PC-9 (cell line): ENCODE measurements at regions not wholly inside any gene's neighbourhood (a gene's known extent, or its start where the extent isn't known, plus 50 kb on each side); places are given as distances from the start of the nearest gene placed in this dataset.

Experiments used
- BruUV-seq: library from RNA; stranded (reverse); fragments of 400-500 nt; replicated peaks from 2 replicates; lab custom pipeline; 2021; lab: Mats Ljungman, UMichigan
- CTCF ChIA-PET: fragments of 300-600 bp; sonication (Branson Sonifier 250); formaldehyde crosslinking; loops from one replicate; lab custom pipeline; 2022; ENCODE audit warnings: antibody characterized with exemption; lab: Charles Lee
- POLR2A ChIA-PET: fragments of 300-600 bp; sonication (Branson Sonifier 250); formaldehyde crosslinking; loops from one replicate; lab custom pipeline; 2022; ENCODE audit warnings: antibody characterized with exemption; ENCODE audit not compliant: unreplicated experiment; lab: Charles Lee
- DNase-seq, 2 experiments: peaks; one replicate each; pipeline versions ENCODE4 v3.0.0 to v3.0.0-alpha.2; 2015 to 2022; ENCODE audit warnings: mixed read lengths in 1 of 2
- H2AFZ ChIP-seq: fragments of 200-600 bp; sonication (generic); 2 replicates; pipeline ENCODE4 v1.8.1; 2017; ENCODE audit warnings: antibody characterized with exemption
- H3F3A ChIP-seq: fragments of 200-600 bp; sonication (generic); 2 replicates; pipeline ENCODE4 v1.8.1; 2017; ENCODE audit warnings: antibody characterized with exemption, mild to moderate bottlenecking, low read depth; ENCODE audit not compliant: insufficient read depth
- H3K27ac ChIP-seq: fragments of 200-600 bp; sonication (generic); 2 replicates; pipeline ENCODE4 v1.6.1; 2016; ENCODE audit warnings: mixed run types
- H3K27me3 ChIP-seq: fragments of 200-600 bp; sonication (generic); 2 replicates; pipeline ENCODE4 v1.6.1; 2016; ENCODE audit warnings: low read depth, mixed run types; ENCODE audit not compliant: insufficient read depth
- H3K36me3 ChIP-seq: fragments of 200-600 bp; sonication (generic); 2 replicates; pipeline ENCODE4 v1.6.1; 2016; ENCODE audit warnings: low read depth, mixed run types
- H3K4me1 ChIP-seq: fragments of 200-600 bp; sonication (generic); replicated peaks from 2 replicates; pipeline ENCODE4 v1.6.1; 2016; ENCODE audit warnings: mixed run types; ENCODE audit not compliant: insufficient read depth
- H3K4me2 ChIP-seq: fragments of 200-600 bp; sonication (generic); 2 replicates; pipeline ENCODE4 v1.6.1; 2017; ENCODE audit warnings: mixed run types
- H3K4me3 ChIP-seq: fragments of 200-600 bp; sonication (generic); 2 replicates; pipeline ENCODE4 v1.6.1; 2016; ENCODE audit warnings: mixed run types
- H3K79me2 ChIP-seq: fragments of 200-600 bp; sonication (generic); 2 replicates; pipeline ENCODE4 v1.6.1; 2017; ENCODE audit warnings: low read depth, mixed run types
- H3K9me2 ChIP-seq: fragments of 200-600 bp; sonication (generic); 2 replicates; pipeline ENCODE4 v1.8.1; 2017; ENCODE audit warnings: mild to moderate bottlenecking; ENCODE audit not compliant: insufficient read depth
- H3K9me3 ChIP-seq: fragments of 200-600 bp; sonication (generic); 2 replicates; pipeline ENCODE4 v1.8.1; 2016; ENCODE audit warnings: low read depth; ENCODE audit not compliant: insufficient read depth
- H4K20me1 ChIP-seq: fragments of 200-600 bp; sonication (generic); 2 replicates; pipeline ENCODE4 v1.8.1; 2017; ENCODE audit not compliant: insufficient read depth
- EZH2 ChIP-seq: fragments of 200-600 bp; sonication (generic); IDR thresholded peaks from 2 replicates; pipeline ENCODE4 v1.8.0; 2017; ENCODE audit warnings: antibody characterized with exemption, low read depth
- intact Hi-C: fragments of 100-400 bp; cut with micrococcal nuclease; formaldehyde crosslinking; loops from one replicate; pipeline ENCODE4 v1.10.0; 2022; ENCODE audit not compliant: unreplicated experiment
- TF ChIP-seq, protein P1 (sequence below): fragments of 200-600 bp; sonication (generic); conservative IDR thresholded peaks from 2 replicates; pipeline ENCODE4 v1.6.1; 2017; ENCODE audit warnings: mixed run types, antibody characterized with exemption, mild to moderate bottlenecking, moderate library complexity

DNA sequence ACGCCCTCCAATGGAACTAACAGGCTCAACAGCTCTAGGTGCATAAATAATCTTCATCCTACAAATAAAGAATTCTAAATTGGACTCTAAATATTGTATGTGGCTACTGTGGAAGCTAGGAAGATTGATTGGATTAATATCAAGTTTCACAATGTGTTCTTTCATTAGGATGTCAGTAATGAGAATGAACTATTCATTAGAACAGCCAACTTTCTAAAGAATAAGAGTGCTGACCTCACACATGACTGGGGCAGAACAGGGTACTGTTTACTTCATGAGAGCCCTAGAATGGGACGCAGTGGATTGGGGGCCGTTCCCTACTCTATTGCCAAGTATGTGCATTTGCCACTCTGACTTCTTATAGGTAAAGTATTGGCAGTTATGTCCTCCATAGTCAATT lies 528.2 kb upstream of the RBFOX1 start:
- DNase-seq: no peak
- no peaks in the 10 kb centered on the region for H3K36me3 ChIP-seq
- no peak overlapping the region for H2AFZ ChIP-seq
- no peak overlapping the region for H3K4me3 ChIP-seq
- H3K9me3 ChIP-seq: no peaks in the 10 kb centered on the region
- peaks cover 9% of the 10 kb centered on the region; the same call in 1 of the 2 replicates for H3K27me3 ChIP-seq
- CTCF ChIA-PET: no interaction called here
- POLR2A ChIA-PET: no interaction called here
- no peak for TF ChIP-seq EZH2
- TF ChIP-seq, protein P1, sequence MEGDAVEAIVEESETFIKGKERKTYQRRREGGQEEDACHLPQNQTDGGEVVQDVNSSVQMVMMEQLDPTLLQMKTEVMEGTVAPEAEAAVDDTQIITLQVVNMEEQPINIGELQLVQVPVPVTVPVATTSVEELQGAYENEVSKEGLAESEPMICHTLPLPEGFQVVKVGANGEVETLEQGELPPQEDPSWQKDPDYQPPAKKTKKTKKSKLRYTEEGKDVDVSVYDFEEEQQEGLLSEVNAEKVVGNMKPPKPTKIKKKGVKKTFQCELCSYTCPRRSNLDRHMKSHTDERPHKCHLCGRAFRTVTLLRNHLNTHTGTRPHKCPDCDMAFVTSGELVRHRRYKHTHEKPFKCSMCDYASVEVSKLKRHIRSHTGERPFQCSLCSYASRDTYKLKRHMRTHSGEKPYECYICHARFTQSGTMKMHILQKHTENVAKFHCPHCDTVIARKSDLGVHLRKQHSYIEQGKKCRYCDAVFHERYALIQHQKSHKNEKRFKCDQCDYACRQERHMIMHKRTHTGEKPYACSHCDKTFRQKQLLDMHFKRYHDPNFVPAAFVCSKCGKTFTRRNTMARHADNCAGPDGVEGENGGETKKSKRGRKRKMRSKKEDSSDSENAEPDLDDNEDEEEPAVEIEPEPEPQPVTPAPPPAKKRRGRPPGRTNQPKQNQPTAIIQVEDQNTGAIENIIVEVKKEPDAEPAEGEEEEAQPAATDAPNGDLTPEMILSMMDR: no peak
- no peak overlapping the region for H3K4me2 ChIP-seq
- no TSS peak for BruUV-seq
- no peaks in the 10 kb centered on the region for H3K79me2 ChIP-seq
- H4K20me1 ChIP-seq: no peaks in the 10 kb centered on the region
- H3K4me1 ChIP-seq: no peaks in the 10 kb centered on the region
- H3F3A ChIP-seq: no peaks in the 10 kb centered on the region
- intact Hi-C loops: no loop called here
- no peaks in the 10 kb centered on the region for H3K9me2 ChIP-seq
- no peak overlapping the region for H3K27ac ChIP-seq

DNA sequence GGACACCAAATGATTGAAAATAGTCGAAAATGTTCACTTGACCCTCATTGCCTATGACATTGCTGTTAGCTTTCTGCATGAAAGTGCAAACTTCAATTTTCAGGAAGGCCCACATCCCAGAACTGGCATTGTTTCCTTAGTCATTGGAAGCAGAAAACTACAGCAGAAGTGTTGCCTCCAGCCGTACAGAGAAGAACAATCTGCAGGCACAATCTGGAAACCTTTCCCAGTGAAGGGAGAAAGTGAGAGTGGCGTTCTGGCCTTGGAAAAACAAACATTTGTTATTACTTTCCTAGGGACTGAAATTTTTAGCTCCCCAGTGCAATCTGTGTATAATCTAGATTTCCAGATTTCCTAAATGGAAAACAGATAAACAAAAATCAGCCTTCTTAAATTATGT lies 529.5 kb upstream of the RBFOX1 start:
- ChIA-PET POLR2A (no interaction called here), CTCF (no interaction called here)
- no peaks in the 10 kb centered on the region for H3F3A ChIP-seq
- H2AFZ ChIP-seq: no peak overlapping the region
- BruUV-seq: no TSS peak
- no peaks in the 10 kb centered on the region for H3K36me3 ChIP-seq
- H3K4me3 ChIP-seq: no peak overlapping the region
- DNase-seq: no peak
- H3K9me2 ChIP-seq: no peaks in the 10 kb centered on the region
- H3K27ac ChIP-seq: no peak overlapping the region
- 0 out of 2 replicates have a peak, but pooled peaks cover 7% of the 10 kb centered on the region for H3K27me3 ChIP-seq
- no peak overlapping the region for H3K4me2 ChIP-seq
- H4K20me1 ChIP-seq: no peaks in the 10 kb centered on the region
- no peaks in the 10 kb centered on the region for H3K79me2 ChIP-seq
- intact Hi-C loops: no loop called here
- no peaks in the 10 kb centered on the region for H3K4me1 ChIP-seq
- H3K9me3 ChIP-seq: no peaks in the 10 kb centered on the region
- TF ChIP-seq, protein P1: no peak
- TF ChIP-seq EZH2: no peak

DNA sequence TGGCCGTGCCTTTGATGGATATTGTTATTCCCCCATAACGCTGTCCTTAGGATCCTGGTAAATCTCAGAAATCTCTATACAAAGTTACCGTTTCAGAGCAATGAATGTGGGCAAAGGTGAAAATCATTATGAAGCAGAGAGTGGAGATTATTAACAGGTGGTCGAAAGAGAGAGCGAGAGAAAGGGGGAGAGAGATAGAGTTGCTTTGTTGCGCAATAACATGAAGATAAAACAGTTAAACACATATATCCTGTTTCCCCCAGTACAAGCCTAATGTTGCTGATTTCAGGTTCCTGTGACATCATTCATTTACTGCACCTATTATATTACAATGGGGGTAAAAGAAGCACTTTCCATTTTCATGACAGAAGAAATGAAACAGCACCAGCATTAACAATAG lies 535.4 kb upstream of the RBFOX1 start:
- Histone ChIP-seq H3K27me3 (0 out of 2 replicates have a peak, but pooled peaks cover 5% of the 10 kb centered on the region), H3K79me2 (no peaks in the 10 kb centered on the region), H3K27ac (no peak overlapping the region), H3K9me3 (no peaks in the 10 kb centered on the region), H3F3A (no peaks in the 10 kb centered on the region), H4K20me1 (no peaks in the 10 kb centered on the region), H3K4me3 (no peak overlapping the region), H2AFZ (no peak overlapping the region), H3K36me3 (no peaks in the 10 kb centered on the region), H3K4me2 (no peak overlapping the region), H3K9me2 (no peaks in the 10 kb centered on the region), H3K4me1 (no peaks in the 10 kb centered on the region)
- no peak for DNase-seq
- no peak for TF ChIP-seq EZH2
- TF ChIP-seq, protein P1: no peak
- POLR2A ChIA-PET: no interaction called here
- BruUV-seq: no TSS peak
- intact Hi-C loops: no loop called here
- CTCF ChIA-PET: no interaction called here
